IPS-20b (cell line): ENCODE measurements at regions not wholly inside any gene's neighbourhood (a gene's known extent, or its start where the extent isn't known, plus 50 kb on each side); places are given as distances from the start of the nearest gene placed in this dataset.

ENCODE experiments used
- H3K27ac ChIP-seq: one replicate; pipeline ENCODE4 v1.5.1; 2013; ENCODE audit warnings: low read length
- H3K27me3 ChIP-seq: 2 replicates; pipeline ENCODE4 v1.6.1; 2013; ENCODE audit warnings: mild to moderate bottlenecking, low read length, inconsistent platforms; ENCODE audit not compliant: insufficient read depth
- H3K36me3 ChIP-seq: 2 replicates; pipeline ENCODE4 v1.6.1; 2013; ENCODE audit warnings: low read depth, mild to moderate bottlenecking, inconsistent platforms, low read length, moderate library complexity; ENCODE audit not compliant: insufficient read depth
- H3K4me1 ChIP-seq: 2 replicates; pipeline ENCODE4 v1.6.1; 2013; ENCODE audit warnings: mild to moderate bottlenecking, control low read depth, inconsistent platforms, low read length, moderate library complexity; ENCODE audit not compliant: insufficient read depth
- H3K4me3 ChIP-seq: 2 replicates; pipeline ENCODE4 v1.5.1; 2013; ENCODE audit warnings: mild to moderate bottlenecking, low read length, inconsistent platforms
- H3K9ac ChIP-seq: 2 replicates; pipeline ENCODE4 v1.6.1; 2013; ENCODE audit warnings: low read depth, mild to moderate bottlenecking, inconsistent platforms, low read length, moderate library complexity
- H3K9me3 ChIP-seq: 2 replicates; pipeline ENCODE4 v1.6.1; 2013; ENCODE audit warnings: mild to moderate bottlenecking, low read depth, low read length, inconsistent platforms; ENCODE audit not compliant: insufficient read depth

DNA sequence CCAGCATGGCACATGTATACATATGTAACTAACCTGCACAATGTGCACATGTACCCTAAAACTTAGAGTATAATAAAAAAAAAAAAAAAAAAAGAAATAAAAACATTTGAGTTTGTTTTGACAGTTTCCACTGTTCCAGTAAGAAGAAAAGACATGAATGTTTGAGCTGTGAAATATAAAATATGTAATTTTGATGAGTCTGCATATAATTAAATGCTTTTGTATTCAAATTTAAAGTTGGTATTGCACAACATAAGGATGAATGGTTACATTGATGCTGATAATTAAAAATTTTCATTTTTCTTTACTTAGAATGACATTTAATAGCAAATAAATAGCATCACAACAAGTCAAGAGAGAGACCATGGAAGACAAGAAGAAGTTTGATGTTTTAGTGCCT is 212.0 kb upstream of the RRP15 start:
- Histone ChIP-seq H3K27me3 (no peaks in the 10 kb centered on the region), H3K4me3 (no peak overlapping the region), H3K9me3 (no peaks in the 10 kb centered on the region), H3K4me1 (no peaks in the 10 kb centered on the region), H3K27ac (no peak overlapping the region), H3K9ac (no peak overlapping the region), H3K36me3 (no peaks in the 10 kb centered on the region)

DNA sequence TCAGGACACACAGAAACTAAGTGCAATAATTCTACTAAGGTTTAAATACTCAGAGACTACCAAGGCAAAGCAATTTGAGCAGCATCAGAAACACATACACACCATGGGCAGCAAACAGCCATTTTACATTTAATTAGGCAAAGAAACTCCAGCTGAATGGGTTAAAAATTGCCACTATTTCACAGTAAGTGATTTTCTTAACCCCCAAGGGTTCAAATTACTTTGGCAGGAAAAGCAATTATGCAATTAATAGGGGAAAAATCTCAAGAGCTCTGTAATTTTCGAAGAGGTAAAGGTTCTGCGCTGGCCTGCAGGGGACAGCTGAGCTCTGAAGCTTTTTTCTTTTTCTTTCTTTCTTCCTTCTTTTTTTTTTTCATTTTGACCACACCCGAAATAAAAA is 206.2 kb upstream of the RRP15 start:
- no peaks in the 10 kb centered on the region for H3K9me3 ChIP-seq
- no peak overlapping the region for H3K4me3 ChIP-seq
- peaks cover 7% of the 10 kb centered on the region; the same call in 1 of the 2 replicates for H3K4me1 ChIP-seq
- no peak overlapping the region for H3K9ac ChIP-seq
- no peaks in the 10 kb centered on the region for H3K36me3 ChIP-seq
- no peaks in the 10 kb centered on the region for H3K27me3 ChIP-seq
- no peak overlapping the region for H3K27ac ChIP-seq

DNA sequence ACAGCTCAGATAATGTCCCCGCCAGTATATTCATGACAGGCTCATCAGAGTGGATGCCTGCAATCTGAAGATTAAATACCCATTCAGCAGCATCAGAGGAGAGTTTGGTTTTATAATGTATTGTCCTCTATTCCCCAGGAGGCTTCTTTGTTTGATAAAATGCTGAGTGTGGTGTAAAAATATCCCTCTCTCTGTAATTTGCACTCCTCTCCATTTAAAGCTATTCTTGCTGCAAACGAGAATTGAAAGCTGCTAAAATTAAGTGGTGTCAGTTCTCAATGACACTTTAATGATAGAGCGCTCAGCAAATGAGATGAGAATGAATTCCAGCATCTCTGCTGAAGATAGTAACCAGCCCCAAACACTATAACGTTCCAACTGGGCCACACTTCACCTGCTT is 205.7 kb upstream of the RRP15 start:
- Histone ChIP-seq H3K27ac (no peak overlapping the region), H3K27me3 (no peaks in the 10 kb centered on the region), H3K4me1 (peaks cover 7% of the 10 kb centered on the region; the same call in 1 of the 2 replicates), H3K4me3 (no peak overlapping the region), H3K9ac (no peak overlapping the region), H3K36me3 (no peaks in the 10 kb centered on the region), H3K9me3 (no peaks in the 10 kb centered on the region)

DNA sequence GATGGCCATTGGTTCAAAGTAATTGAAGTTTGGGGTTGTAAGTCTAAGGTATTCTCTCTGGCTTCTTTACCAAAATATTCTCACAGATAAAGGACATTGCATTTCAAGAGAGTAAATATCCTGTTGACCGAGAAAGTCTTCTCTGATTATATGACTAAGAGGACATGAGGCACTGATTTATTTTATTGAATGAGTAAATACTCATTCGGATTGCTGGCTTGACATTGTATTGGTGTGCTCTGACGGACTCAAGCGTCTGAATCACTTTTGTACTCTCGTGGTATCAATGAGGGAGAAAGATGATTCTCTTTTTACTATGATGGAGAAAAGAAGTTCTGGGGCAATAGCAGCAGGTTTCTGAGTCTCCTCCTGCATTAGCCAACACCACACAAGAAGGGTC is 205.3 kb upstream of the RRP15 start:
- Histone ChIP-seq H3K36me3 (no peaks in the 10 kb centered on the region), H3K4me3 (no peak overlapping the region), H3K4me1 (peaks cover 7% of the 10 kb centered on the region; the same call in 1 of the 2 replicates), H3K27ac (no peak overlapping the region), H3K9me3 (no peaks in the 10 kb centered on the region), H3K9ac (no peak overlapping the region), H3K27me3 (no peaks in the 10 kb centered on the region)

DNA sequence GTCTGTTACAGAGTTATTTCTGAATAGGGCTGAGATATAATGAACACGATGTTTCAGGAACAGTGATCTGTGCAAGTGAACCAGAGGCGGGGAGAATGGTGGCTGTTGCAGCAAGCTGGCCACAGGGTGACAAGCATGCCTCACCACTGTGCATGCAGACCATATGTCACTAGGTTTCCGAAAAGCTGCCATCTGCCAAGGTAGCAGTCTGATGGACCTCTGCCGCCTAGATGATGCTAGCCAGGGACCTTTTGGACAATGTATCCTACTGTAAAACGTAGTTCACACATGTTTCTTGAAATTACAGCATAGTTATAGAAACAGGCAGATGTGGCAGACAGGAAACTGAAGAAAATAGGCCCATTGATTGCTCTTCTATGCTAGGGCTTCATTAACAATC is 204.2 kb upstream of the RRP15 start:
- Histone ChIP-seq H3K9ac (no peak overlapping the region), H3K36me3 (no peaks in the 10 kb centered on the region), H3K4me1 (peaks cover 7% of the 10 kb centered on the region; the same call in 1 of the 2 replicates), H3K27ac (no peak overlapping the region), H3K9me3 (no peaks in the 10 kb centered on the region), H3K4me3 (no peak overlapping the region), H3K27me3 (no peaks in the 10 kb centered on the region)

DNA sequence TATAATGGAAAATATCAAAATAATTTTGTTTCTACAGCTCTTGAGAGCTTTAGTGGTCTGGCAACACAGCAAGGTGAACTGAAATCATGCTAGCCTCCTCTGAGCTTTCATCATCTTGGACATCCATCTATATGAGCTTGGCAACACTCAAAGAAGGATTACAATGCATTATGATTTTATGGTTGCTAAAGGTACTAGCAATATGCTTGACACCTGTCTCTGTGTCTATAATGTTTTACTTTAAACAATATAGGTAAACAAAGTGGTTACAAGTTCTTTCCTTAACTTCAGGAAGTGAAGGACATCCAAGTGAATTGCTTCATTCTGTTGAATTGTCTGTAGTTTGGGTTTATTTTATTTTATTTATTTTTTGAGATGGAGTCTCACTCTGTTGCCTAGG is 203.7 kb upstream of the RRP15 start:
- H3K27me3 ChIP-seq, result no peaks in the 10 kb centered on the region
- H3K9me3 ChIP-seq, result no peaks in the 10 kb centered on the region
- H3K4me1 ChIP-seq, result peaks cover 7% of the 10 kb centered on the region; the same call in 1 of the 2 replicates
- H3K36me3 ChIP-seq, result no peaks in the 10 kb centered on the region
- H3K4me3 ChIP-seq, result no peak overlapping the region
- H3K9ac ChIP-seq, result no peak overlapping the region
- no peak overlapping the region for H3K27ac ChIP-seq

DNA sequence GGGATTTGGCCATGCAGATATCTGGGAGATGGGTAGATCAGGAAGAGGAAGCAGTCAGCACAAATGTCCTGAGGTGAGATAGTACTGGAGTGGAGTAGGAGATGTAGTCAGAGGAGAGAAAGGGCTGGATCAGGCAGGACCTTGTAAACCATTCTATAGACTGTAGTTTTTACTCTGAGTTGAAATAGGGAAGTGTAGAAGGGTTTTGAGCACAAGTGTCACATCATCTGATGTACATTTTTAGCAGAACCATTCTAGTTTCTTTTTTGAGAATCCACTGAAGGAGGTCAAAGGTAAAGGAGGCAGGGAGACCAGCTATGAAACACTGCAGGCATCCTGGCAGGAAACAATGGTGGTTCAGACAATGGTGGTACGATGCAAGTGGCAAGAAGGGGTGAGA is 194.6 kb upstream of the RRP15 start:
- Histone ChIP-seq H3K27me3 (no peaks in the 10 kb centered on the region), H3K9me3 (no peaks in the 10 kb centered on the region), H3K4me3 (no peak overlapping the region), H3K36me3 (no peaks in the 10 kb centered on the region), H3K4me1 (no peaks in the 10 kb centered on the region), H3K9ac (no peak overlapping the region), H3K27ac (no peak overlapping the region)

DNA sequence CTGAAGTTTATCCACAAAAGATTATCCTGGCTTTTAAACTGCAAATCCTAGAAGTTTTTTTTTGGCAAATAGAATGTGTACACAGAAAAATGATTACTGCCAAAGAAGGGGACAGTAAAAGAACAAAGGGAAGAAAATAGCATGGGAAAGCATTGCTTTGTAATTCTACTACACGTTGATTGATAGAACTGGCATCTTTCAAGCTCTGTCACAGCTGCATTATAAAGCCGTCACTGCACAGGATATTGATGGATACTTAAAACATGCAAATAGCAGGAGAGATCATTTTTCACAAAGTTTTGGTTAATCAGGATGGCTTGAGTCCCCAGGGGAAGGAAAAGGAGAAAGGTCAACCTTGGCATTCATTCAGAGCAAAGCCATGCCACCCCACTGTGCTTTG is 183.7 kb upstream of the RRP15 start:
- H3K9me3 ChIP-seq, result no peaks in the 10 kb centered on the region
- H3K27ac ChIP-seq, result no peak overlapping the region
- H3K4me3 ChIP-seq, result no peak overlapping the region
- peaks cover 6% of the 10 kb centered on the region; the same call in 1 of the 2 replicates for H3K4me1 ChIP-seq
- H3K27me3 ChIP-seq, result no peaks in the 10 kb centered on the region
- no peak overlapping the region for H3K9ac ChIP-seq
- H3K36me3 ChIP-seq, result no peaks in the 10 kb centered on the region

DNA sequence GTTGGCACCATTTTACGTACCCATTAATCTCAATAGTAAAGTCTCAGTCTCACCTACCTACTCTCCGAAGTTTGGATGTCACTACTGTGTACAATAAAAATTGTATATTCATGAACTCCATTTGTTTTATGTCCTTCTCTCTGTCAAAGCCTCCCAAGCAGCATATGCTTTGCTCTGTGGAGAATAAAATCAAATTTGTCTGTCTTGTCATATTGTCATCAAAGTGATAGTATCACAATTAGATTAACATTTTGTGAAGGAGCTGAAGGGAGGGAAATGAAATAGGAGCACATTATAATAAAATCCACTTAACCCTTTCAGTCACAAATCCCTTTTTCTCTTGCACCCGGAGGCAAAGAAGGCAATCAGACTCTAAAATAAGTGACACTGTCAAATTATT is 177.1 kb upstream of the RRP15 start:
- no peak overlapping the region for H3K27ac ChIP-seq
- H3K36me3 ChIP-seq, result no peaks in the 10 kb centered on the region
- H3K9ac ChIP-seq, result no peak overlapping the region

DNA sequence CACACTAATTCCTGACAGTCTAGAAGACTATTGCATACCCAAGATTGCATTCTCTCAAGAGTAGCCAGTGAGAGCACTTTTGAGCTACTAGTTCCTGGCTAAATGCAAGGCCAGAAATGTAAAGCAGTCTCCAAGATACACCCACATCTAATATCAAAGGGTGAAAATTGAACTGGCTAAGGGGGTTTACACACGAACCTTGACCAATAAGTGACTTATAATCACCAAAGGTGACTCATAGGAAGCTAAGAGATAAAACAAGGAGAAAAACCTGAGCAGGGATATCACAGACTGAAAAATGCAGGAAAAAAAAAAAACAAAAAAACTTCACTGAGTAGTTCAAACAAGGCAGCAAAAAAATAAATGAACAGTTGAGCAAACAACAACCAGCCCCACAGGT is 172.2 kb upstream of the RRP15 start:
- Histone ChIP-seq H3K9ac (no peak overlapping the region), H3K27me3 (no peaks in the 10 kb centered on the region), H3K4me3 (no peak overlapping the region), H3K36me3 (no peaks in the 10 kb centered on the region), H3K9me3 (no peaks in the 10 kb centered on the region), H3K4me1 (peaks cover 5% of the 10 kb centered on the region; the same call in 1 of the 2 replicates), H3K27ac (no peak overlapping the region)

More for the DNA sequence above, 177.1 kb upstream of the RRP15 start:
- H3K27me3 ChIP-seq, result no peaks in the 10 kb centered on the region
- no peak overlapping the region for H3K4me3 ChIP-seq
- peaks cover 5% of the 10 kb centered on the region; the same call in 1 of the 2 replicates for H3K4me1 ChIP-seq
- no peaks in the 10 kb centered on the region for H3K9me3 ChIP-seq

DNA sequence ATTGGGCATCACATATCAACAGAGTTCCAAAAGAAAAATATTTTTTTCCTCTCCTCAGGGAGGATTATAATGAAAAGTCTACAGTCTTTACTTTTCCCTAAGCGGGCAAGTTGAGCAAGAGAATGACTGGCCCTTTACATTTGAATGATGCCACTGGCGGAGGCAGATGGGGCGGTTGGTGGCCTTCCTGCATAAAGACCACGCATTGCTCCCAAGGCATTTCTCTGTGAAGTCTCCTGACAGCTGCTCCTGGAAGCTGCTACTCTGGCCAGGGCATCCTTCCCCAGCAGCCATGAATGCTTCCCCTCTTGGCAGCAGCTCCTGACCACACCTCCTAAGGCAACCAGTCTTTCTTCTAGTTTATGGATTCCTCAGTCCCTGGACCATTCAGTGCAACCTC is 161.1 kb upstream of the RRP15 start:
- Histone ChIP-seq H3K4me3 (no peak overlapping the region), H3K9me3 (no peaks in the 10 kb centered on the region), H3K4me1 (no peaks in the 10 kb centered on the region), H3K9ac (no peak overlapping the region), H3K27ac (no peak overlapping the region), H3K36me3 (no peaks in the 10 kb centered on the region), H3K27me3 (no peaks in the 10 kb centered on the region)

DNA sequence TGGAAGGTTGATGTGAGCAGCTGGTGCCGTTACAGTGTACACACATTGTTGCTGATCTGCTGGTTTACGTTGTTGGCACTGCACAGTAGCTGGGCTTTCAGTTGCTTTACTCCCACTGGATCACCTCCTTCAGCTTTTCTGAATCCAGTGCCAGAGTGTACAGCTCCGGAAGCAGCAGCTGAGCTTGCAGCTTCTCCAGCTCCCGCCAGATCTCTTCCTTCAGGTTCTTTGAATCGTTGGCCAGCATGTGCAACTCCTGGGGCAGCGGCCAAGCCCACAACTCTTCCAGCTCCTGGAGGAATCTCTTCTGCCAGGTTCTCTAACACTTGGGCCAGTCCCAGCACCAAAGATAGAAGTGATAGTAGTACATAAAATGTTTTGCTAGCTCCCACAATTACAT is 149.7 kb upstream of the RRP15 start:
- H3K4me1 ChIP-seq, result no peaks in the 10 kb centered on the region
- no peak overlapping the region for H3K9ac ChIP-seq
- no peaks in the 10 kb centered on the region for H3K27me3 ChIP-seq
- no peak overlapping the region for H3K27ac ChIP-seq
- H3K4me3 ChIP-seq, result no peak overlapping the region
- no peaks in the 10 kb centered on the region for H3K36me3 ChIP-seq
- H3K9me3 ChIP-seq, result no peaks in the 10 kb centered on the region

DNA sequence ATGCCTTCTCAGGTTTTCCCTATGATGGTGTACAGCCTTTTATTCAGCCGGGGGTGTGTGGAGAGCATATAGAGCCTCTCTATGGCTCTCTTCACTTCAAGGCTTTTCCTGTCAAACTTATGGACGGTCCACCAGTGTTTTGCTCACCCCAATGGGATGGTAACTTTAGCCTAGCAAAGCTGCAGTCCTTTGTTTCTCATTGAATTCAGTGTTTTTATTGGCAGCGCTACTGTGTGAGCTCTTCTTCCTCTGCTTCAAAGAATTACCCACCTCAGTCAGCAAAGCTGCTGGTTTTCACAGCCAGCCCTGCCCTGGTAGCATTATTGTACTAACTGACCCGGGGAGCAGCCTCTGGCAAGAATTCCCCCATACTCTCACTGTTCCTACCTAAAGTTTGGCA is 145.3 kb upstream of the RRP15 start:
- Histone ChIP-seq H3K9ac (no peak overlapping the region), H3K27ac (no peak overlapping the region), H3K36me3 (no peaks in the 10 kb centered on the region), H3K27me3 (no peaks in the 10 kb centered on the region), H3K4me3 (no peak overlapping the region), H3K9me3 (no peaks in the 10 kb centered on the region), H3K4me1 (no peaks in the 10 kb centered on the region)
